ENCODE measurements at regions not wholly inside any gene's neighbourhood (a gene's known extent, or its start where the extent isn't known, plus 50 kb on each side); places are given as distances from the start of the nearest gene placed in this dataset.
"Not testable (repeated sequence)": the region's sequence is repeated elsewhere in the genome, so short reads cannot be mapped to it uniquely, and the experiment has no call there.

DNA sequence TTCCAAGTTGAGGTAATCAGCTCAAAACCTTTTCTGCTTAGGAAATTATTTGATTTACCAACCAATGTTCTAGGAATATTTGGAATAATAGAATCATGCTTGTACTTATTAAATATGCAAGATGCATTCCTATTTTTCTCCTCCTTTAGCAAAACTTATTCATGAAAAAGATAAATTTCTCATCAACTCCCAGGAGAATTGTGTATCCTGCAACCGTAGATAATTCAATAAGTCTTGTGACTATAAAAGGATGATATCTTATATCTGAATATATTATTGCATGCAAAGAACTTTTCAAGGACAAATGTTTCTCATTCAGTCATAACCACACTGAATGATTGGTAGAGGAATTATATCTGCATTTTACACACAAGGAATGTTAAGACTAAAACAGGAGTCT, 84.9 kb upstream of the CCNG1 start:
- DNase-seq (ENCODE audit: low read depth, low spot score): no peak

DNA sequence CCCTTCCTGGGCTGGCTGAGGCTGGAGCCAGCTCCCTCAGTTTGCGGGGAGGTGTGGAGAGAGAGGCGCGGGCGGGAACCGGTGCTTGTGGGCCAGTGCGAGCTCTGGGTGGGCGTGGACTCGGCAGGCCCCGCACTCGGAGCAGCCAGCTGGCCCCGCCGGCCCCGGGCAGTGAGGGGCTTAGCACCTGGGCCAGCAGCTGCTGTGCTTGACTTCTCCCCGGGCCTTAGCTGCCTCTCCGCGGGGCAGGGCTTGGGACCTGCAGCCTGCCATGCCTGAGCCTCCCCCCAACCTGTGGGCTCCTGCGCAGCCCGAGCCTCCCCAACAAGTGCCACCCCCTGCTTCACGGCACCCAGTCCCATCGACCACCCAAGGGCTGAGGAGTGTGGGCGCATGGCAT, 81.6 kb upstream of the CCNG1 start:
- not testable (repeated sequence) for DNase-seq (ENCODE audit: low read depth, low spot score)

DNA sequence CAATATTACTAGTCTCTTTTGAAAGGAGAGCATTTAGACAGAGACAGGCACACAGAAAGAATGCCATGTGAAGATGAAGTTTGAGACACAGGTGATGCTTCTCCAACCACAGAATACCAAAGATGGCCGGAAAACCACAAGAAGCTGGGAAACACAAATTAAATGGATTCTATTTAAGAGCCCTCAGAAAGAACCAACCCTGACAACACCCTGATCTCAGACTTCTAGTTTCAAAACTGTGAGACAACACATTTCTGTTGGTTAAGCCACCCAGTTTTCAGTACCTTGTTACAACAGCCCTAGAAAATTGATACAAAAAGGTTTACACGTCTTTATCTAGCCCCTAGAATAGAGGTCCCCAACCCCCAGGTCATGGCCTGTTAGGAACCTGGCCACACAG, 79.8 kb upstream of the CCNG1 start:
- no peak for DNase-seq (ENCODE audit: low read depth, low spot score)

DNA sequence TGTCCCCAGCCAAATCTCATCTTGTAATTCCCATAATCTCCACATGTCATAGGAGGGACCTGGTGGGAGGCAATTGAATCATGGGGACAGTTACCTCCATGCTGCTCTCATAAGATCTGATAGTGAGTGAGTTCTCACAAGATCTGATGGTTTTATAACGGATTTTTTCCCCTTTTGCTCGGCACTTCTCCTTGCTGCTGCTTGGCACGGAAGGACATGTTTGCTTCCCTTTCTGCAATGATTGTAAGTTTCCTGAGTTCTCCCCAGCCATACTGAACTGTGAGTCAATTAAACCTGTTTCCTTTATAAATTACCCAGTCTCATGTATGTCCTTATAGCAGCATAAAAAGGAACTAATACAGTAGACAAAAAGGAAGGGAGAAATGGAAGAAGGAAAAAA, 76.7 kb upstream of the CCNG1 start:
- no peak for DNase-seq (ENCODE audit: low read depth, low spot score)

DNA sequence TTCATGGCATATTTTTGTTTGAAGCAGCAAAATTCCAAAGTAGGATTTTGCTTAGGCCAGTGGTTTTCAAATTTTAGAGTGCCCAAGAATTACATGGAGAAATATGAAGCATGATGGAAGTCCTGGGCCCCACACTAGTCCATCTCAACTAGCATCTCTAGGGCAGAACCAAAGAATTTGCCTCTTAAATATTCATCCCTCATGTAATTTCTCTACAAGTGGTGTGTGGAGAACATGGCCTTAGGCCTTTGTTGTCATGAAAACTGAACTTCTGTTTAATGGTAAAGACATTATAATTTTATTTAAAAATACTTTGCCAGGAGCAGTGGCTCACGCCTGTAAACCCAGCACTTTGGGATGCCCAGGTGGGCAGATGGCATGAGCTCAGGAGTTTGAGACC, 75.9 kb upstream of the CCNG1 start:
- DNase-seq (ENCODE audit: low read depth, low spot score): no peak

DNA sequence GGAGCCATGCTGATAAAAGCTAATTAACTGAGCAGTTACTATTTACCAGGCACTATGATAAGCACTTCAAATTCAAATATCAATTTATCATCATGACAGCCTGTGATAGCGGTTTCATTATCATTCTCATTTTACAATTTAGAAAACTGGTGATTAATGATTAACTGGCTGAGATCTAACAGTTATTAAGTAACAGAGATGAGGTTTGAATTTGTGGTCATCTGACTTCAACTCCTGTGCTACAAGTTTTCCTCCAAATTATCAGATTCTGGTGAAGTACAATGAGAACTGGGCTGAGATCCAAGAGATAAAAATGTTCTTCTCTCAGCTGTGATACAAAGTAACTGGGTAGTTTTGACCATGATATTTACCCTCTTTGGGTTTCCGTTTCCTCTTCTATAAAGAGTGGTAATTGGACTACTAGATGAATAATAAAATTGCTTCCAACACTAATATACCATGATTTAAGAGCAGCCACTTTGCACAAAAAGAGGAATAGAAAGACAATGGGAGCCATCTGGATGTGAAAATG, 74.5 kb upstream of the CCNG1 start:
- no peak for DNase-seq (ENCODE audit: low read depth, low spot score)

DNA sequence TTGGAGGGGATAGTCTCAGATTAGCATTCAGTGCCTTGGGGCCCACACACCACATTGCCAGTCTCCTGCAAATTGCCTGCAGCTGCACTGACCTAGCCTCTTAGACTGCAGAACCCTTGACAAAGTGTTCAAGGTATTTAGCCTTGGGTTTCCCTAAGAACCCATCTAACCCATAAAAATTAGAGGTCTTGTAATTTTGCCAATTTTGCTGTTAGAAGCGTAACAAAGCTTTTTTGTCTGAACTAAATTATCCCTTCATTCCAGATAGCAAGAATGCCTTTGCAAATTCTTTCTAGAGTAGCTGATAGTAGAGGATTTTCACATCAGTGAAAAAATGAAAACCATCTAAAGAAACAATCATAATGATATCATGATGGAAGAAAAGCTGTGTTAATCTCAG, 74.0 kb upstream of the CCNG1 start:
- DNase-seq (ENCODE audit: low read depth, low spot score): no peak

DNA sequence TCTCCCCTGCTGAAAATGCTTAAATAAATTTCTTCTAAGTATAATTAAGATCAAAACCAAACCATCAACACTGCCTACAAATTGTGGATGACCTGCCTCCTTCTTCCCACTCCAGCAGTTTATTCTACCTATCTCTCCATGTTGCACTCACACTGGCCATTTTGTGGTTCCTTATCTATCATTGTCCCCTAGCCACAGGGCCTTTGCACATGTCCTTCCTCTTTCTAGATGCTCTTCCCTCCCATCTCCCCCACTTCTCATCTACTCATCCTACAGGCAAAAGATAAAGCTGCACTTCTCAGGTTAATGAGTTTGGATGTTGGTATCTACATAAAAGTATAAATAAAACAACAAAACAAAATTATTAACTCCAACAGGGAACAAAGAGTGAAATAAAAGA, 70.6 kb upstream of the CCNG1 start:
- no peak for DNase-seq (ENCODE audit: low read depth, low spot score)

DNA sequence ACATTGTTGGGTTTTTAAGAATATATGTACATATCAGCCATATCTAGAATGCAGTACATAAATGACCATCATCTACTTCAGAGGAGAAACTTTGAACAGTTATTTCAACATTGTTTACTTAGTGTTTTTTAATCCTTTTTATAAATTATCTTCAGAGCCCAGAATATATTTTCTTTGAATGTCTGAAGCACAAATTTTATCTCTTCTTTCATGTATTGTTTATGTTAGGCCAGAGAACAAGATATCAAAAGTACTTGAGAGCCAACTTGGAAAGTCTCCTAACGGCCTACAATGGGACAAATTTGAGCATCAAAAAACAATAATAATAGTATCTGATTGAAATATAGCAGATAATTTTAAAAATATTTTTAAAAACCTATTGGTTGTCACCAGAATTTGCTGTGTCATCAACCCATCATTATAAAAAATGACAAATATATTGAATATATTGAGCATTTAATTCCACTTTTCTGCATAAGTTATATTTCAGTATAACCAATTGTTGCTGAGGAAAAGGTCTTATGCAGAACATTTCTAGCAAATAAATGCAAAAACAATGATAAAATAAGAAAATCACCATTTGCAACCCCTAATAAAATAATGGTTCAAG, 67.5 kb upstream of the CCNG1 start:
- no peak for DNase-seq (ENCODE audit: low read depth, low spot score)

DNA sequence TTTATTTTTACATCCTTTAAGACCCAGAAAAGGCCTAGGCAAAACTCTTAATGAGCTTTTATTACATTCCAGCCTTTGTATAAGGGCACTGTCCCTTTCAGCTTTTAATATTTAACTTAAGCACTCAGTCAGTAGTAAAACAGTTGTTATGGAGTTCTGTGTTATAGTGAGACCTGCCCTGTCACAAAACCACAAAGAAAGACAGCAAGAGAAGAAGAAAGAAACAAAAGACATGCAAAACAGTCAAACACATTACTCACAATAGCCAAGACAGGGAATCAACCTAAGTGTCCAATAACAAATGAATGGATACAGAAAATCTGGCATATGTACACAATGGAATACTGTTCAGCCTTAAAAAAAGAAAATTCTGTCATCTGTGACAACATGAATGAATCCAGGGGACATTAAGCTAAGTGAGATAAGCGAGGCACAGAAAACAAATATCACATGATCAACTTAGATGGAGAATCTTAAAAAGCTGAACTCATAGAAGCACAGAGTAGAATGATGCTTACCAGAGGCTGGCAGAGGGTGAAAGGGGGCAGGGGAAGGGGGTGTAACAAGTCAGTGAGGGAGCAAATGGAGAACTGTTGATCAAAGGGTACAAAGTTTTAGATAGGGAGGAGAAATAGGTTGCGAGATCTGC, 63.8 kb upstream of the CCNG1 start:
- no peak for DNase-seq (ENCODE audit: low read depth, low spot score)

DNA sequence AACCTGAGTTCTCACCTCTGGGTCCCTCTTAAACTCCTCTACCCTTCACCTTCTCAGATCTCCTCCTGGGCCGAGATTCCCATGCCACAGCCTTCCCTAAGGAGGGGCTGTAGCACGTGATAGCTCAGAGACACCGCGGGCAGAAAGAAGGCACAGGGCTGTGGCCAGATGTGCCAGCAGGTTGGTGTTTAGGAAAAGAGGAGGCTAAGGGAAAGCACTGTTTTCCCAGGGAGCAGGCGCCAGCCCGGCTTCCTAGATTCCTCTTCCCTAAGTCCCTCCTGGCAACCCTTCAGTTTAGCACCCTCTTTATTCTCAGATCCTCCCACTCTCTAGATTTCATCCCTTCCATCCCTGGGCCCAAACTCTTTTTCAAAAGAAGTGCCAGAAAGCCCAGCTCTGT, 59.4 kb upstream of the CCNG1 start:
- no peak for DNase-seq (ENCODE audit: low read depth, low spot score)

DNA sequence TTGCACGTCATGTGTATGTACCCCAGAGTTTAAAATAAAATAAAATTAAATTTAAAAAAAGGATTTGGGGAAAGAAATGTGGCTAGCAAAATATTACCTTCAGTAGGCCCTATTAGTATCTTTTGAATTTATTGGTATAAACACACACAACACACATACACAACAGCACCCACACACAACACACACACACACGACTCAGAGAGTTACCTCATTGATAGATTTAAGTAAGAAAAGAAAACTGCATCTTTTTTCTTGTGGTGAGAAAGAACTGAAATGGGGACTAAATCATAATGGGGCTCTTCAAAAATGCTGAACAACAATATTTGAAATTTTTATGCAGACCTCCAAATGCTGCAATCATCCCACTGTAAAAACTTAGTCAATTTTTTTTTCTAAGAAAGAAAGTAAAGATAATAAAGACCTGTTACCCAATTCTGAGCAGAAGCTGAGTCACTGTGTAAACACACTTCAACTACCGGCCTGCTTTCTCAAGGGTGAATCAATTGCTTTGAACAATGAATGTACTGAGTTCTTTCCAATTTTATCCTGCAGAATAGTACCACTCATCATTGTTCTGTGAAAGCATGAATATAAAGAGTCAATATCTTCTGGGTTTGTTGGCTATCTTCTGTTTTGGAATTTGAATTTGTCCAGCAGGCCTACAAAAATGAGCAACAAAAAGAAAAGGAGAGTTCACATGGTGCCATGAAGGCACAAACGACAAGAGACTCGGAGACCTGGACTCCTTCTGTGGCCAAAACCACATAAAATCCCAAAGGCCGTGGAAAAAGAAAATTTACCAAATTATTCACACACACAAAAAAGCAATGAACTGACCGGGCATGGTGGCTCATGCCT, 57.9 kb upstream of the CCNG1 start:
- DNase-seq (ENCODE audit: low read depth, low spot score): no peak

DNA sequence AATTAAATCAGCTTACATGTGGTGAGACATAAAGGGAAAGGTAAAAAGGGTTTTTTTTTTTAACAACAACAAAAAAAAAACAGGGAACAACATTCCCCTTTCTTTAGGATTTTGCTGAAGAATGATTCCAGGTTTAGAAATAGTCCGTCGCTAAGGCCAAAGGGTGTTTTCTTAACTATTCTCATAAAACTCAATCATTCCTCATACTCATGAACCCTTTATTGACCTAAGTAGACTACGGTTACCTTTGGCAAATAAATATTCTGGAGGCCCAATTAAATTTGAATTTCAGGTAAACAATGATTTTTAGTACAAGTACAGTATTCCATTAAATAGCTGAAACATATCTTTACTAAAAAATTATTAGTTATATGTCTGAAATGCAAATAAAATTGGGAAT, 55.6 kb upstream of the CCNG1 start:
- no peak for DNase-seq (ENCODE audit: low read depth, low spot score)

DNA sequence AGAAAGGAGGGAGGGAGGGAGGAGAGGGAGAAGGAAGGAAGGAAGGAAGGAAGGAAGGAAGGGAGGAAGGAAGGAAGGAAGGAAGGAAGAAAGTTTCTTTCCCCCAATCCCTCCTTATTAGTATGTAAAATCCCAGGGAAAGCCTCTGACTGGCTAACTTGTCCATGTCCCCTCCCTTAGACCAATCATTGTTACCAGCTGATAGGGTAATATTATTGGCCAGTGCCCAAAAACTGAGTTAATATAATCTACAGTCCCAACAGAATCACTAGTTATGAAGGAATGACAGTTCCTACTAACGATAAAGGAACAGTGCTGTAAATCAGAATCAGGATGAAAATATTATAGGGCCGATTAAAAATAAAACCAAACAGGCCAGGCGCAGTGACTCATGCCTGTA, 53.6 kb upstream of the CCNG1 start:
- DNase-seq (ENCODE audit: low read depth, low spot score): no peak

DNA sequence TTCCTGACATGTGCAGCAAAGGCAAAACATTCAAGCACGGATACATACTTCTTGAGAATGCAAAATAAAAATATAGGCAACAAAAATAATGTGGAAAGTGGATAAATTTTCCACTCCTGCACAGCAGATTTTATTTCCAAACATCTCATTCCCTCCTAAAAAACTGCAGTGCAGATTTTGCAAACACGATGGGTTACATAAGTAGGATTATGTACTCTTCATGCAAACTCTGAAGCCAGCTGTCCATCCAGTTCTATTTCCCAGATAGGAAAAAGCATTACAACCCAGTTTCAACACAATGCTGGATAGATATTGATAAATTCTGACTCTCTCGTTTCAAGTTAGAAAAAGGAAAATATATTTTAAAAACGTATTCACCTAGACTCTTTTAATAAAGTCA, 52.7 kb upstream of the CCNG1 start:
- DNase-seq (ENCODE audit: low read depth, low spot score): no peak

DNA sequence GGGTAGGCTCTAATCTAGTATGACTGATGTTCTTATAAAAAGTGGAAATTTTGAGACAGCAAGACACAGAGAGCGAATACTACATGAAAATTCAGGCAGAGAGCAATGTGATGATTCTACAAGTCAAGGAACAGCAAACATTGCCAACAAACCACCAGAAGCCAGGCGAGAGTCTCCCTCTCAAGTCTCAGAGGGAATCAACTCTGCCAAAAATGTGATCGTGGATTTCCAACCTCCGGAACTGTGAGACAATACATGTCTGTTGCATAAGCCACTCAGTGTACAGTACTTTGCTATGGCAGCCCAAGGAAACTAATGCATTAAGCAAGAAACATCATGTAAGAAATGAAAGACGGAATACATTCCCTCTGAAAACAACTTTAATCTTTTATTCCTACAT, 52.1 kb upstream of the CCNG1 start:
- DNase-seq (ENCODE audit: low read depth, low spot score): no peak

DNA sequence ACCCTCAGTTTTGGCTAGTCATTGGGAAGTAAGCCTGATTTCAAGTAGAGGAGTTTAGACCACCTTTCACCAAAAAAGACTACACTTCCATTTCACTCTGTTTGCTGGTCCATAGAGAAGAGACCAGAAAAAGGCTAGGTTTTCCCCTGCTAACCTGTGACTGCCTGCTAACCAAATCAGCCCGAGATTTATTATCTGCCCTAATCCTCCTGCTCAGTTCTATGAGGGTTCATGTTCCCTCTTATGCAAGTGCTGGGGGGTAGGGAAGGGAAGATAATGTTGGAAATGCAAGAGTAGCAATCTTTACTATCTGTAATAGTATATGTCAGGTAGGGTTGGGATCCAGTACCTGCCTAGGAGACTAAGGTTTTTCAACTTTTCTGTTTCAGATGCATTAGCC, 51.6 kb upstream of the CCNG1 start:
- no peak for DNase-seq (ENCODE audit: low read depth, low spot score)

DNA sequence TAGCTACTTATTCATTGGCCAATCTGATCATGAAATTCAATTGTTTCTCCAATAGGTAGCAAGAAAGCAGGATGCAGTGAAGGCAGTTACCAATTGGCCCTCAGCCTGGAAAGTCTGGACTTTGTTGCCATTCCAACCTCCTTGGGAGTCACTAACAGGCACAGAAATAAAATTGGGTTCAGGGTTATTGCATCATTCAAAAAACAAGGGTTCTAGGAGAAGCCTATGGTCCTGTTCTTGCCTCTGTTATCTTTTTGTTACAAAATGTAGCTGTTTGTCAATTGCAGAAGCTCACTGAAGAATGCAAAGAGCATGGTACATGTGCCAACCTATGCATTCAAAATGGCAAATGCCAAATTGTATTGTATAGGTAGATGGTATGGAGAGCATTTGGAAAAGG, 51.0 kb upstream of the CCNG1 start:
- no peak for DNase-seq (ENCODE audit: low read depth, low spot score)

DNA sequence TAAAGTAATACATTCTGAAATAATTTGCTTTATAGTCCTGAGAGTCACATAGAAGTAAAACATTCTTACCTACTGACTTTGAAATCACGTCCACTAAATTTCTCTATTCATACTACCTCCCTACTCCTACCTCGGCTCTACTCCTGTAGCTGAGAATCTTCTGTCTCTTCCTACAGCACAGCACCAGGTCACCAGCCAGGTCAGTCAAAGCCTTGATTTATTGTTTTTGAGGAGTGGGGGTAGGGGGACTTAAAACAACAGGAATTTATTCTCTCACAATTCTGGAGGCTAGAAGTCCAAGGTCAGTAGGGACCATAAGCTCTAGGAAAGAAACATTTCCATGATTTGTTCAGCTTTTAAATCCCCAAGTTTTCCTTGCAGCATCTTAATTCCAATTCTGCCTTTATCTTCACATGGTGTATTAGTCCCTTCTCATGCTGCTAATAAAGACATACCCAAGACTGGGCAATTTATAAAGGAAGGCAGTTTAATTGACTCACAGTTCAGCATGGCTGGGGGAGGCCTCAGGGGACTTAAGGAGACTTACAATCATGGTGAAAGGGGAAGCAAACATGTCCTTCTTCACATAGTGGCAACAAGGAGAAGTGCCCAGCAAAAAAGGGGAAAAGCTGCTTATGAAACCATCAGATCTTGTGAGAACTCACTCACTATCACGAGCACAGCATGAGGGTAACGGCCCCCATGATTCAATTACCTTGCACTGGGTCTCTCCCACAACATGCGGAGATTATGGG, 49.6 kb upstream of the CCNG1 start:
- no peak for DNase-seq (ENCODE audit: low read depth, low spot score)
